AG10803 (cell line): ENCODE measurements at regions not wholly inside any gene's neighbourhood (a gene's known extent, or its start where the extent isn't known, plus 50 kb on each side); places are given as distances from the start of the nearest gene placed in this dataset.

ENCODE experiments used
- DNase-seq: peaks from one replicate; pipeline ENCODE4 v3.0.0; 2010; ENCODE audit warnings: low read depth
- H3K4me3 ChIP-seq: 2 replicates; pipeline ENCODE4 v1.5.1; 2011; ENCODE audit warnings: mild to moderate bottlenecking, low read length, control low read depth
- TF ChIP-seq, protein P1 (sequence below): conservative IDR thresholded peaks from 2 replicates; pipeline ENCODE4 v1.5.1; 2011; ENCODE audit warnings: mild to moderate bottlenecking, low read length, control low read depth, inconsistent platforms

DNA sequence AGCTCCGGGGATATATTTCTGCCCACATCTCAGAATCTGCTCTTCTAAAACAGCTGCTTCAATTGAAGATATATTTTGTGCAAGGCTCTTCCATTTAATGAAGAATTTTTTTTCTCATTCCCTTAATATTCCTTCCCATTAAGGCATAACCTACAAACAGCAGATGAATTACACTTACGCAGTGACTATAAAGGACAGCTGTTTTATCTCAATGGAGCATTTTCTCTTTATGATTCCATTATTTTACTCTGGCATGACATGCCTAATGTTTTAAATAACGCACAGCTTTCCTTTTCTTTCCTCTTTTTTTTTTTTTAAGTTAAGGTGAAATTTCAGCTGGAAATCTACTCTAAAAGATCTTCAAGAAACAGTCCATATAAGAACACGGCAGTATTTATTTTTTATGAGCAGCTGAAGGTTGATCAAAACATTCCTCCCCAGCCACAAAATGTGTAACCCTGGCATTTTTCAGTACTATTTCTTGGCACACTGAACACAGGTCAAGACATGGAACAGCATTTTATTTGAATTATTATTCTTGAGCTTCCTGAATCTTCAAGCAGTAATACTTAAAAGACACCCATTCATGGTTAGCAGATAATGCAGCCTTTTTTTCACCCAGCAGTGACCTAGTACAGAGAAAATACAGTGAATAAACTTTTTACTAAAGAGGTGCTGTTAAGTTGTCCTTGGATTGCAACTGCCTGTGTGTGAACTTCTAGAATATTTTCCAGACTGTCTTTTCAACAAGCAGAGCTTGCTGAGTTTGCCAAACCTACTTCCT lies 118.1 kb upstream of the FOXN3 start:
- TF ChIP-seq, protein P1, sequence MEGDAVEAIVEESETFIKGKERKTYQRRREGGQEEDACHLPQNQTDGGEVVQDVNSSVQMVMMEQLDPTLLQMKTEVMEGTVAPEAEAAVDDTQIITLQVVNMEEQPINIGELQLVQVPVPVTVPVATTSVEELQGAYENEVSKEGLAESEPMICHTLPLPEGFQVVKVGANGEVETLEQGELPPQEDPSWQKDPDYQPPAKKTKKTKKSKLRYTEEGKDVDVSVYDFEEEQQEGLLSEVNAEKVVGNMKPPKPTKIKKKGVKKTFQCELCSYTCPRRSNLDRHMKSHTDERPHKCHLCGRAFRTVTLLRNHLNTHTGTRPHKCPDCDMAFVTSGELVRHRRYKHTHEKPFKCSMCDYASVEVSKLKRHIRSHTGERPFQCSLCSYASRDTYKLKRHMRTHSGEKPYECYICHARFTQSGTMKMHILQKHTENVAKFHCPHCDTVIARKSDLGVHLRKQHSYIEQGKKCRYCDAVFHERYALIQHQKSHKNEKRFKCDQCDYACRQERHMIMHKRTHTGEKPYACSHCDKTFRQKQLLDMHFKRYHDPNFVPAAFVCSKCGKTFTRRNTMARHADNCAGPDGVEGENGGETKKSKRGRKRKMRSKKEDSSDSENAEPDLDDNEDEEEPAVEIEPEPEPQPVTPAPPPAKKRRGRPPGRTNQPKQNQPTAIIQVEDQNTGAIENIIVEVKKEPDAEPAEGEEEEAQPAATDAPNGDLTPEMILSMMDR, result no peak
- no peak overlapping the region for H3K4me3 ChIP-seq
- DNase-seq, result peak; percentile 46

DNA sequence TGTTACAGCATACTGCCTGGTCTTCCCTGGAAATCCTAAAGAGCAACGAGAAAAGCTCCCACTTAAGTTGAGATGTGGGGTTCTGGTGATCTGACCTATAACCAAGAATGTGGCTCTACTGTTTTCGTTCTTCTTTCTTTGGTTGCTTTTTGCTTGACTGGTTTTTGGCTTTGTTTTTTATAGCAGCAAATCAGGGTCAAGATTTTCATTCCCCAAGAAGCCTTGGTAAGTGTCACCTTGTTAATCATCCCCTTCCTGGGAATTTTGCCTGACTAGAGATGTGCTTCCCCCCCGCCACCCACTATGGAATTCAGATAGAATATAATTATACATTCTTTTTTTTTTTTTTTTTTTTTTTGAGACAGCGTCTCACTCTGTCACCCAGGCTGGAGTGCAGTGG lies 116.7 kb upstream of the FOXN3 start:
- no peak overlapping the region for H3K4me3 ChIP-seq
- TF ChIP-seq, protein P1, result no peak
- no peak for DNase-seq

DNA sequence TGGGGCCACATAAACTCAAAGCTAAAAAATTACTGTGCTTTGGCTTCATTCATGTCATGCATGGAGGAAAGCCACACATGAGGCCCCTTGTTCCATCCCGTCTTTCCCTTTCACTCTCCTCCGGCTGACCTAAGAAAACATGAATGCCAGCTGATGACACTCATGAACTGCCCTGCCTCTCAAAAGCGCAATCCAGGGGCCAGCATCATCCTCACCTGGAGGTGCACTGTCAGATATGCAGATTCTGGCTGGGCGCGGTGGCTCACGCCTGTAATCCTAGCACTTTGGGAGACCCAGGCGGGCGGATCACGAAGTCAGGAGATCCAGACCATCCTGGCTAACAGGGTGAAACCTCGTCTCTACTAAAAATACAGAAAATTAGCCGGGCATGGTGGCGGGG lies 116.1 kb upstream of the FOXN3 start:
- no peak overlapping the region for H3K4me3 ChIP-seq
- TF ChIP-seq, protein P1, result no peak
- no peak for DNase-seq

DNA sequence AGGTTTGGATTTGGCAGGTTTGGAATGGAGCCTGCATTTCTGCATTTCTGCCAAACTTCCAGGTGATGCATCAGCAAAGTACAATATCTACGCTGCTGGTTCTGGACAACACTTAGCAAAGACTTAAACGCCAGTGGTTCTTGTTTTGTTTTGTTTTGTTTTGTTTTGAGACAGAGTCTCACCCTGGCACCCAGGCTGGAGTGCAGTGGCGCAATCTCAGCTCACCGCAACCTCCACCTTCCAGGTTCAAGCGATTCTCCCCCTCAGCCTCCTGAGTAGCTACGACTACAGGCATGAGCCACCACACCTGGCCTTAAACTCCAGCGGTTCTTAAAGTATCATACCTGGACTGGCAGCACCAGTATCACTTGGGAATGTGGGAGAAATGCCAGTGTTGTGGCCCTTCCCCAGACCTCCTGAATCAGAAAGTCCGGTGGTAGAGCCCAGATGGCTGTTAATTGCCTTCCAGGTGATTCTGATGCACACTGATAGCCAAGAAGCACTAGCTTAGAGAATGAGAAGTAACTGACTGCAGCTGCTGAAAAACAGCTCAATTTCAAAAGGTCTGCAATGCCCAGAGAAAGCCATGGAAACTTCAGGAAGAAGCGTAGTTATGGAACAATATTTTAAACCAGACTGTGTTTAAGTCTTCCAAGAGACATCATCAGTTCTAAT lies 114.8 kb upstream of the FOXN3 start:
- H3K4me3 ChIP-seq, result no peak overlapping the region
- no peak for DNase-seq
- TF ChIP-seq, protein P1, result no peak

DNA sequence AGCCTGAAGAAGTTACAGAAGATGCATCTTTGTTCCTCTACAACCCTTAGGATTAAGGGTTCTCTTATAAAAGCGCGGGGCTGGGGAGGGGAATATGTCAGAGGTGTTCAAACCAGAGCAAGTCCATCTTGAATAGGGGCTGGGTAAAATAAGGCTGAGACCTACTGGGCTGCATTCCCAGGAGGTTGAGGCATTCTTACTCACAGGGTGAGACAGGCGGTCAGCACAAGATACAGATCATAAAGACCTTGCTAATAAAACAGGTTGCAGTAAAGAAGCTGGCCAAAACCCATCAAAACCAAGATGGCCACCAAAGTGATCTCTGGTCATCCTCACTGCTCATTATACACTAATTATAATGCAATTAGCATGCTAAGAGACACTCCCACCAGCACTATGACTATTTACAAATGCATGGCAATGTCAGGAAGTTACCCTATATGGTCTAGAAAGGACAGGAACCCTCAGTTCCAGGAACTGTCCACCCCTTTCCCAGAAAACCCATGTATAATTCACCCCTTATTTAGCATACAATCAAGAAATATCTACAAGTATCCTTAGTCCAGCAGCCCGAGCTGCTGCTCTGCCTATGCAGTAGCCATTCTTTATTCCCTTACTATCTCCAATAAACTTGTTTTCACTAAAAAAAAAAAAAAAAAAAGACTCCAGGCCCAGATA lies 108.1 kb upstream of the FOXN3 start:
- no peak overlapping the region for H3K4me3 ChIP-seq
- no peak for DNase-seq
- TF ChIP-seq, protein P1, result no peak

DNA sequence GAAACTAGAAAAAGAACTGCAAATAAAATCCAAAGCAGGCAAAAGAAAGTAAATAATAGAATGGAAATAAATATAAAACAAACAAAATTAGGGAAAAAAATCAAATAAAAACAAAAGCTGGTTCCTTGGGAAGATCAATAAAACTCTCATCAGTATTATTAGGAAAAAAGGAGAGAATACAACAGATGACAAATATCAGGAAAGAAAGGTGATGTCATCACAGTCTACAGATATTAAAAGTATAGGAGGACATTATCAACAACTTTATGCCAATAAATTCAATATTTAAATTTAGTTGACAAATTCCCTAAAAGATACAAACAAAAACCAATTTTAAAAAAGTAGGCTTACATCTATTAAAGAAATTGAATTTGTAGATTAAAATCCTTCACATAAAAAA lies 107.4 kb upstream of the FOXN3 start:
- TF ChIP-seq, protein P1, result no peak
- no peak overlapping the region for H3K4me3 ChIP-seq

More for the DNA sequence above, 107.4 kb upstream of the FOXN3 start:
- DNase-seq, result no peak
